PFSK-1 (cell line): ENCODE measurements at regions not wholly inside any gene's neighbourhood (a gene's known extent, or its start where the extent isn't known, plus 50 kb on each side); places are given as distances from the start of the nearest gene placed in this dataset.

Experiments
- POLR2AphosphoS5 ChIP-seq: IDR thresholded peaks from 2 replicates; pipeline ENCODE4 v1.6.1; 2012; ENCODE audit warnings: low read depth, mild to moderate bottlenecking, control low read depth, low read length, moderate library complexity
- SIN3A ChIP-seq: IDR thresholded peaks from 2 replicates; pipeline ENCODE4 v1.6.1; 2012; ENCODE audit warnings: mild to moderate bottlenecking, low read length, moderate library complexity, borderline replicate concordance; ENCODE audit not compliant: insufficient read depth
- TF ChIP-seq, protein P1 (sequence below), 2 experiments: IDR thresholded peaks; 2 replicates each; pipeline versions ENCODE4 v1.6.1 to v1.8.0; 2011 to 2012; ENCODE audit warnings: low read depth in 2 of 2, low read length in 2 of 2, control low read depth in 1 of 2, inconsistent platforms in 1 of 2, mild to moderate bottlenecking in 1 of 2, moderate library complexity in 1 of 2; ENCODE audit not compliant: insufficient read depth in 1 of 2

- TF ChIP-seq, protein P1, sequence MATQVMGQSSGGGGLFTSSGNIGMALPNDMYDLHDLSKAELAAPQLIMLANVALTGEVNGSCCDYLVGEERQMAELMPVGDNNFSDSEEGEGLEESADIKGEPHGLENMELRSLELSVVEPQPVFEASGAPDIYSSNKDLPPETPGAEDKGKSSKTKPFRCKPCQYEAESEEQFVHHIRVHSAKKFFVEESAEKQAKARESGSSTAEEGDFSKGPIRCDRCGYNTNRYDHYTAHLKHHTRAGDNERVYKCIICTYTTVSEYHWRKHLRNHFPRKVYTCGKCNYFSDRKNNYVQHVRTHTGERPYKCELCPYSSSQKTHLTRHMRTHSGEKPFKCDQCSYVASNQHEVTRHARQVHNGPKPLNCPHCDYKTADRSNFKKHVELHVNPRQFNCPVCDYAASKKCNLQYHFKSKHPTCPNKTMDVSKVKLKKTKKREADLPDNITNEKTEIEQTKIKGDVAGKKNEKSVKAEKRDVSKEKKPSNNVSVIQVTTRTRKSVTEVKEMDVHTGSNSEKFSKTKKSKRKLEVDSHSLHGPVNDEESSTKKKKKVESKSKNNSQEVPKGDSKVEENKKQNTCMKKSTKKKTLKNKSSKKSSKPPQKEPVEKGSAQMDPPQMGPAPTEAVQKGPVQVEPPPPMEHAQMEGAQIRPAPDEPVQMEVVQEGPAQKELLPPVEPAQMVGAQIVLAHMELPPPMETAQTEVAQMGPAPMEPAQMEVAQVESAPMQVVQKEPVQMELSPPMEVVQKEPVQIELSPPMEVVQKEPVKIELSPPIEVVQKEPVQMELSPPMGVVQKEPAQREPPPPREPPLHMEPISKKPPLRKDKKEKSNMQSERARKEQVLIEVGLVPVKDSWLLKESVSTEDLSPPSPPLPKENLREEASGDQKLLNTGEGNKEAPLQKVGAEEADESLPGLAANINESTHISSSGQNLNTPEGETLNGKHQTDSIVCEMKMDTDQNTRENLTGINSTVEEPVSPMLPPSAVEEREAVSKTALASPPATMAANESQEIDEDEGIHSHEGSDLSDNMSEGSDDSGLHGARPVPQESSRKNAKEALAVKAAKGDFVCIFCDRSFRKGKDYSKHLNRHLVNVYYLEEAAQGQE (IDR thresholded peaks at IDR 0.05; ENCODE audit: insufficient read depth in 1 of 2, low read depth in 2 of 2, low read length in 2 of 2): no peak
- TF ChIP-seq POLR2AphosphoS5 (no peak), SIN3A (no peak)
Observed at GRCh38 chr18:11518788-11519685, 90.4 kb upstream of the SLC35G4 start.
